Thyroid gland (tissue), 4 donors: ENCODE measurements at regions not wholly inside any gene's neighbourhood (a gene's known extent, or its start where the extent isn't known, plus 50 kb on each side); places are given as distances from the start of the nearest gene placed in this dataset.

Source experiments
- DNase-seq, 2 donors: peaks; one replicate each; pipeline ENCODE4 v3.0.0-alpha.2; 2019
- H3K27ac ChIP-seq, 3 donors: fragments of 200-600 bp; sonication (generic); 1 replicate in 2 of 3; 2 replicates in 1 of 3; pipeline ENCODE4 v1.5.1; 2016 to 2019; ENCODE audit warnings: mild to moderate bottlenecking in 1 of 3, moderate library complexity in 1 of 3
- H3K27me3 ChIP-seq: fragments of 200-600 bp; sonication (generic); one replicate; pipeline ENCODE4 v1.5.1; 2019
- H3K36me3 ChIP-seq, 2 donors: fragments of 200-600 bp; sonication (generic); one replicate each; pipeline ENCODE4 v1.5.1; 2016 to 2019
- H3K4me1 ChIP-seq, 2 donors: fragments of 200-600 bp; sonication (generic); one replicate each; pipeline ENCODE4 v1.5.1; 2017 to 2019
- H3K4me3 ChIP-seq, 3 donors: fragments of 200-600 bp; sonication (generic); replicated peaks in 1 of 3; 1 replicate in 2 of 3; 2 replicates in 1 of 3; pipeline ENCODE4 v1.5.1; 2016; ENCODE audit warnings: mild to moderate bottlenecking in 1 of 3
- H3K9me3 ChIP-seq: fragments of 200-600 bp; sonication (generic); one replicate; pipeline ENCODE4 v1.5.1; 2017
- POLR2A ChIP-seq, 2 donors: fragments of 450-650 bp; IDR thresholded peaks; one replicate each; pipeline ENCODE4 v1.6.1; 2017; ENCODE audit warnings: antibody characterized with exemption in 2 of 2, mild to moderate bottlenecking in 2 of 2, moderate library complexity in 1 of 2
- WGBS, 2 donors: methylation state at CpG; one replicate each; pipeline ENCODE4 v1.1.5; 2017; 5-methylcytosine and 5-hydroxymethylcytosine counted together
- intact Hi-C: fragments of 100-400 bp; cut with DNase I; formaldehyde crosslinking; loops from one replicate; pipeline ENCODE4 v1.15.1; 2023
- TF ChIP-seq, protein P1 (sequence below), 6 experiments: fragments of 200-600 bp in 3 of 6; fragments of 450-650 bp in 3 of 6; sonication (generic) in 3 of 6; IDR thresholded peaks; one replicate each; pipeline ENCODE4 v1.5.1; 2016 to 2019; ENCODE audit warnings: antibody characterized with exemption in 6 of 6, mild to moderate bottlenecking in 2 of 6, inconsistent platforms in 1 of 6, moderate library complexity in 1 of 6

DNA sequence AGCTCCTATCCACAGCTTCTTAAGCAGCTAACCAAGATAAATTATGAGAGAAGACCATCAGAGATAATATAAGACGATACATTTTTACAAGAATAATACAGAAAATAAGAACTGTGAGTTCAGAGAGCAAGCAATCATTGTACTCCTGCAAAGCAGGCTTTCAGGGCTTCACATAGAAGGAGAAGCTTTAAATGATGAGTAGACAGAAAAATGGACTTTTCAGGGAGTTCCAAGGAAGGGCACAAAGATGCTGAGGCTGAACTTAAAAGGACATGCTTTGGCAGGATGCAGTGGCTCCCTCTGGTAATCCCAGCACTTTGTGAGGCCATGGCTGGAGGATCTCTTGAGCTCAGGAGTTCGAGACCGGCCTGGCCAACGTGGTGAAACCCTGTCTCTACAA is 159.5 kb downstream of the POU4F1 start:
- no peak for DNase-seq
- H3K27me3 ChIP-seq: no peaks in the 10 kb centered on the region
- H3K4me1 ChIP-seq: no peaks in the 10 kb centered on the region
- H3K4me3 ChIP-seq: no peak overlapping the region
- H3K36me3 ChIP-seq: no peaks in the 10 kb centered on the region
- TF ChIP-seq POLR2A (IDR thresholded peaks at IDR 0.05): no peak
- TF ChIP-seq, protein P1, sequence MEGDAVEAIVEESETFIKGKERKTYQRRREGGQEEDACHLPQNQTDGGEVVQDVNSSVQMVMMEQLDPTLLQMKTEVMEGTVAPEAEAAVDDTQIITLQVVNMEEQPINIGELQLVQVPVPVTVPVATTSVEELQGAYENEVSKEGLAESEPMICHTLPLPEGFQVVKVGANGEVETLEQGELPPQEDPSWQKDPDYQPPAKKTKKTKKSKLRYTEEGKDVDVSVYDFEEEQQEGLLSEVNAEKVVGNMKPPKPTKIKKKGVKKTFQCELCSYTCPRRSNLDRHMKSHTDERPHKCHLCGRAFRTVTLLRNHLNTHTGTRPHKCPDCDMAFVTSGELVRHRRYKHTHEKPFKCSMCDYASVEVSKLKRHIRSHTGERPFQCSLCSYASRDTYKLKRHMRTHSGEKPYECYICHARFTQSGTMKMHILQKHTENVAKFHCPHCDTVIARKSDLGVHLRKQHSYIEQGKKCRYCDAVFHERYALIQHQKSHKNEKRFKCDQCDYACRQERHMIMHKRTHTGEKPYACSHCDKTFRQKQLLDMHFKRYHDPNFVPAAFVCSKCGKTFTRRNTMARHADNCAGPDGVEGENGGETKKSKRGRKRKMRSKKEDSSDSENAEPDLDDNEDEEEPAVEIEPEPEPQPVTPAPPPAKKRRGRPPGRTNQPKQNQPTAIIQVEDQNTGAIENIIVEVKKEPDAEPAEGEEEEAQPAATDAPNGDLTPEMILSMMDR (IDR thresholded peaks at IDR 0.05): no peak
- intact Hi-C loops: no loop called here
- H3K9me3 ChIP-seq: no peaks in the 10 kb centered on the region
- 81 to 82% methylated on average over 4 of the region's 4 CpGs for WGBS, 2 donors
- no peak overlapping the region for H3K27ac ChIP-seq

DNA sequence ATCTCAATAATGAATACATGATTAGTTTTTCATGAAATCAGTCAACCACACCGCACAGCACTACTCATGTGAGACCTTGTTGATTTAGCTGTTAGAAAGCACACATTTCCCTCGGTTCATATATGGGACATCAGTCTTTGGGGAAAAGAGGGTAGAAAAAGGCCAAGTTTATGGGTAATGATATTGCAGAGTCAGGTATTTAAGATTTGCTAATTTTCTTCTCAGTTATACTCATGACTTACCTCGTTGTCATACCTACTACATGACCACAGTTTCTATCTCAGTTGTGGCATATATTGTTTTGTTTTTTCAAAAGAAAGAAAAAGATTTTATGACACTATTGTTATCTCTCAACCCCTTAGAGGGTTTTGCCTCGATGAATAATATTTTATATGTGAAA is 165.6 kb downstream of the POU4F1 start:
- TF ChIP-seq POLR2A (IDR thresholded peaks at IDR 0.05): no peak
- TF ChIP-seq, protein P1 (IDR thresholded peaks at IDR 0.05): no peak
- no peak for DNase-seq
- intact Hi-C loops: no loop called here
- H3K27me3 ChIP-seq: no peaks in the 10 kb centered on the region
- no peaks in the 10 kb centered on the region for H3K9me3 ChIP-seq
- H3K27ac ChIP-seq: no peak overlapping the region
- H3K36me3 ChIP-seq: no peaks in the 10 kb centered on the region
- 41 to 45% methylated on average over 4 of the region's 4 CpGs for WGBS, 2 donors
- H3K4me3 ChIP-seq: no peak overlapping the region
- H3K4me1 ChIP-seq: no peaks in the 10 kb centered on the region

DNA sequence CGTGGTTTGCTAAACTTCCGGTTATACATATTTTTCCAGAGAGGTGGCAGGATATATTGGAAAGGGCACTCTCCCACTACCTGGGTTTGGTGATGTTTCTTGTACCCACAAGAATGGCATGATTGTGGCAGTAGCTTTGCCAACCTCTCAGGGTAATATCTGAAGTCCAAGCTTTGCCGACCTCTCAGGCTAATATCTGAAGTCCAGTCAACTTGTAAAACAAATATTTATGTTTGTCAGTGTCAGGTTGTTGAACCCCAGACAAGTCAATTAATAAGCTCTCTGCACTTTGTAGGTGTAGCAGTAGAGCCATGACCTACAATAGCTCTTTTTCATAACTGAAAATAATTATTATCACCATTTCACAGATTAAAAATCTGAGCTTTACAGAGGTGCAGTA is 167.0 kb downstream of the POU4F1 start:
- no peaks in the 10 kb centered on the region for H3K27me3 ChIP-seq
- H3K36me3 ChIP-seq: no peaks in the 10 kb centered on the region
- no peak overlapping the region for H3K4me3 ChIP-seq
- no peak for DNase-seq
- H3K27ac ChIP-seq: no peak overlapping the region
- H3K9me3 ChIP-seq: no peaks in the 10 kb centered on the region
- H3K4me1 ChIP-seq: no peaks in the 10 kb centered on the region
- intact Hi-C loops: no loop called here
- WGBS, 2 donors: 72 to 82% methylated on average over 3 of the region's 3 CpGs
- no peak for TF ChIP-seq POLR2A (IDR thresholded peaks at IDR 0.05)
- TF ChIP-seq, protein P1 (IDR thresholded peaks at IDR 0.05): no peak

DNA sequence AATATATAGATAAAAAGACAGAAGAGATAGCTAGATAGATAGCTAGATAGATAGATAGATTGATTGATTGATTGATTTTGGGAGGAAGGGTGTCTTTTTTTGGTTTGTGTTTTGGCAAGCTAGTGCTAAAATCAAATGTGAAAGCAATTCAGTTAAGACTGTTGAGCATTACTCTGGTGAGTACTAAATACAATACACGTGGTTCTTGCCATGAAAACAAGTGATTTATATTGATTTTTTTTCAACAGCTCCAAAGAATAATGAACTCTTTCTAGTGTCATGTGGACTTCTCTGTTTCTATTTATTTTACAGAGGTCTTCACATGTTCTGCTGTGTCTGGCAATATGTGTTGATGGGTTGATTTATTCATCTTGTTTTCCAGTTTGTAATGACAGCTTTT is 172.0 kb downstream of the POU4F1 start:
- H3K4me3 ChIP-seq: no peak overlapping the region
- no peak overlapping the region for H3K27ac ChIP-seq
- intact Hi-C loops: no loop called here
- 47 to 52% methylated on average over 1 of the region's 1 CpG for WGBS, 2 donors
- H3K27me3 ChIP-seq: no peaks in the 10 kb centered on the region
- H3K9me3 ChIP-seq: no peaks in the 10 kb centered on the region
- no peaks in the 10 kb centered on the region for H3K36me3 ChIP-seq
- no peaks in the 10 kb centered on the region for H3K4me1 ChIP-seq
- DNase-seq: no peak
- TF ChIP-seq, protein P1 (IDR thresholded peaks at IDR 0.05): no peak
- no peak for TF ChIP-seq POLR2A (IDR thresholded peaks at IDR 0.05)

DNA sequence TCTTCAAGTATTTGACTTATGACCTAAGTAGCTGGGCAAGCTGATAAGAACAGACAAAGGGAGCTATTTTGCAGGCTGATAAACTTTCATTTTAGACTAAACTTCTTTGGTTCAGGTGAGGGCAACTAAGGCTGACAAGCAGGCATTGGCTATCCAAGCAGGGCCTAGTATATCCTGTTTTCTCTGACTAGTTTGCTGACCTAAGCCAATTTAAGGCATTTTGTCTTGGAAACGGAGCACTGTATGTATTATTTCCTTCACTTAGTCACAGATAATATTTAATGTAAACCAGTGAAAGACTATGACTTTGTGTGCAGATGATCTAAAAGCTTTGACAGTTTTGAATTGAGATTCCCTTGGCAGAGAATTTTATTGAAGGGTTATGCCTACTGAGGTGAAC is 172.5 kb downstream of the POU4F1 start:
- WGBS, 2 donors: 52 to 57% methylated on average over 1 of the region's 1 CpG
- no peaks in the 10 kb centered on the region for H3K36me3 ChIP-seq

More for the DNA sequence above, 172.5 kb downstream of the POU4F1 start:
- H3K27ac ChIP-seq: no peak overlapping the region
- no peak overlapping the region for H3K4me3 ChIP-seq
- no peaks in the 10 kb centered on the region for H3K9me3 ChIP-seq
- no peaks in the 10 kb centered on the region for H3K27me3 ChIP-seq
- no peak for TF ChIP-seq POLR2A (IDR thresholded peaks at IDR 0.05)
- TF ChIP-seq, protein P1 (IDR thresholded peaks at IDR 0.05): no peak
- H3K4me1 ChIP-seq: no peaks in the 10 kb centered on the region
- intact Hi-C loops: no loop called here
- no peak for DNase-seq
